ENCODE measurements at regions not wholly inside any gene's neighbourhood (a gene's known extent, or its start where the extent isn't known, plus 50 kb on each side); places are given as distances from the start of the nearest gene placed in this dataset.

GRCh38 chr16:6969594-6969993, 363.1 kb upstream of the RBFOX1 start:
- no peak for DNase-seq (ENCODE audit: low spot score)
- H3K27ac ChIP-seq: no peak overlapping the region
- CTCF ChIA-PET: no interaction called here
- POLR2A ChIA-PET (ENCODE audit: low non-redundant PET): no interaction called here
- no peak for TF ChIP-seq CTCF (conservative IDR thresholded peaks at IDR 0.05; ENCODE audit: low read depth)

GRCh38 chr16:6967796-6968320, 364.8 kb upstream of the RBFOX1 start:
- H3K27ac ChIP-seq: no peak overlapping the region
- no peak for DNase-seq (ENCODE audit: low spot score)
- TF ChIP-seq CTCF (conservative IDR thresholded peaks at IDR 0.05; ENCODE audit: low read depth): no peak
- POLR2A ChIA-PET (ENCODE audit: low non-redundant PET): no interaction called here
- CTCF ChIA-PET: no interaction called here

DNA sequence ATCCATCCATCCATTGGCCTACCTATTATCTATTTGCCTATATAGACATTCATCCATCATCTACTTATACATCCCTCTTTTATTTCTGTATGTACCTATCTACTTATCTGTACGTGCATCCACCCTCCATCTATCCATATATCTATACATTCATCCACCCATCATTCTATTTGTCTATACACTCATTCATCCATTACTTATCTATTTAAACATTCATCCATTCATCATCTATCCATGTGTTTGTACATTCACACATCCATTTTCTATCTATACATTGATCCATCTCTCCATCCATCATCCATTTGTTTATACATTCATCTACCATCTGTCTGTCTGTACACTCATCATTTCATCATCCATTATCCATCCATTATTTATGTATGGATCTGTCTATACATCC, 365.7 kb upstream of the RBFOX1 start:
- no peak overlapping the region for H3K27ac ChIP-seq
- no peak for DNase-seq (ENCODE audit: low spot score)
- ChIA-PET CTCF (no interaction called here), POLR2A (ENCODE audit: low non-redundant PET) (no interaction called here)
- no peak for TF ChIP-seq CTCF (conservative IDR thresholded peaks at IDR 0.05; ENCODE audit: low read depth)

DNA sequence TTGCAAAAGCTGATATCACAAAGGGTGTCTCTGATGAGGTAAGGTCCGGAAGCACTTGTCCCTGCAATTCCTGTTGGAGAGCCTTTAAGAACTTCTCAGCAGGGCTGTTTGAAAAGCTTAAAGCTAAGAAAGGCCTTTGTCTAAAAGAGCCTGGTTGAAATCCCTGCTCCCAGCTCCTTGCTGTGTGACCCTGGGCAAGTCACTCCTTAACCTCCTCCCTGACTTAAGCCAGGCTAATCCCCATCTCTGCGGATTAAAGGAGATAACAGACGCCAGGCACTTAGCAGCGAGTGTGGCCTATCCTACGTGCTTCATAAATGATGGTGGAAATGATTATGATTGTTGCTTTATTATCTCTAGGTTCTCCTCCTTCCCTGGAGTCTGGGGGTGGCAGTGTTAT, 368.0 kb upstream of the RBFOX1 start:
- ChIA-PET CTCF (no interaction called here), POLR2A (ENCODE audit: low non-redundant PET) (no interaction called here)
- TF ChIP-seq CTCF (conservative IDR thresholded peaks at IDR 0.05; ENCODE audit: low read depth): no peak
- no peak overlapping the region for H3K27ac ChIP-seq
- no peak for DNase-seq (ENCODE audit: low spot score)

- ChIA-PET POLR2A (ENCODE audit: low non-redundant PET) (no interaction called here), CTCF (no interaction called here)
- DNase-seq (ENCODE audit: low spot score): no peak
- TF ChIP-seq CTCF (conservative IDR thresholded peaks at IDR 0.05; ENCODE audit: low read depth): no peak
- H3K27ac ChIP-seq: no peak overlapping the region
These were observed 370.9 kb upstream of the RBFOX1 start for GRCh38 chr16:6961704-6962103.

GRCh38 chr16:6958184-6958583, 374.5 kb upstream of the RBFOX1 start:
- H3K27ac ChIP-seq: no peak overlapping the region
- ChIA-PET CTCF (interaction anchor here (0.6 kb wide), 1 partner anchor 968 kb away, joined by 4 read pairs; no protein-coding TSS in a partner anchor), POLR2A (ENCODE audit: low non-redundant PET) (no interaction called here)
- no peak for DNase-seq (ENCODE audit: low spot score)
- TF ChIP-seq CTCF (conservative IDR thresholded peaks at IDR 0.05; ENCODE audit: low read depth): no peak

GRCh38 chr16:6957681-6958080, 375.0 kb upstream of the RBFOX1 start:
- H3K27ac ChIP-seq: no peak overlapping the region
- ChIA-PET CTCF (interaction anchor here (0.6 kb wide), 1 partner anchor 967 kb away, joined by 4 read pairs; no protein-coding TSS in a partner anchor), POLR2A (ENCODE audit: low non-redundant PET) (no interaction called here)
- TF ChIP-seq CTCF (conservative IDR thresholded peaks at IDR 0.05; ENCODE audit: low read depth): no peak
- no peak for DNase-seq (ENCODE audit: low spot score)

All from RWPE1 (cell line).